HG03060 (cell line): ENCODE measurements at regions not wholly inside any gene's neighbourhood (a gene's known extent, or its start where the extent isn't known, plus 50 kb on each side); places are given as distances from the start of the nearest gene placed in this dataset.

Experiments
- ATAC-seq: cut with Tn5 transposase; IDR thresholded peaks from one replicate; pipeline ENCODE4 v1.9.1; 2021; ENCODE audit warnings: low read depth, moderate number of reproducible peaks; ENCODE audit not compliant: unreplicated experiment

DNA sequence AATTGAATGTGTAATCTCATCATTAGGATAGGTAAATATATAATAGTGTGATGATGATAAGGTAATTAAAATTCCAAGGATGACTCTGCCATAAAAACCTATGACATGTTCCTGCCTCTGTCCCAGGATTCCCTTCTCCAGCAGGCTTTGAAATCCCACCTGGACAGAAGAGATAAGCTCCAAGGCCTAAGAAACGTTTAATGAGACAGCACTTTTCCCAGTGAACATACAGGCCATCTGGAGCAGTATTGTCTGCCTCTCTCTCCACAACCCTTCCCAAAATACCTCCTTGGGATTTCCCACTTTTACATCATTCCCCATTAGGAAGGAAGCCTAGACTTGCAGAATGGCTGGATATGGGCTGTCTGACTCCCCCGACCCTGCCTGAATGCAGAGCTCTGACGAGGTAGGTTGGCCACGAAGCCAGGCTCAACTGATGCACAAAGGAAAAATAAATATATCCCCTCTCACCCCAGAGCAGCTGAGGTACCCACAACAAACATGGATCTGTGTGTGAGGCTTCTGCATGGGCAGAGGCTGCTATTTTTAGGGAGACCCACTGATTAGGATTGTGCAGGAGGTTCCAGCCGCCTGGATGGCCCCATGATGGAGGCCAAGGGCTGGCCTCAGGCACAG, 71.0 kb downstream of the TMPRSS5 start:
- no peak for ATAC-seq

DNA sequence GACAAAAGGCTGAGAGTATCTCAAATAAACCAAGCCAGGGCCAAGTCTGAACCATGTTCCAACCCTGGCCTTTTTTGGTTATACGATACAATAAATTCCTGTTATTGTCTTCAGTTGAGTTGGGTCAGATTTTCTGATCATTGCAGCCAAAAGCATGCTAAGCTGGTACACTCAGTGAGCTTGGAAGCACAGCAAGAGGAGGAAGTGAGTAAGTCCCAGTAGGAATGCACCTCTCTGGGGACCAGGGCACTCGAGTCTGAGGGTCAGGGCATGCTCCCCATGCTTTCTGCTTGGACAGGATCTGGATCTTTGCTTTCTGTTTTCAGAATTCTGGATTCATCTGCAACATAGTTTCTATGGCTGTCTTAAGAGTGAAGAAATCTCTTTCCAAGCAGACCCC, 73.1 kb downstream of the TMPRSS5 start:
- ATAC-seq, result no peak

DNA sequence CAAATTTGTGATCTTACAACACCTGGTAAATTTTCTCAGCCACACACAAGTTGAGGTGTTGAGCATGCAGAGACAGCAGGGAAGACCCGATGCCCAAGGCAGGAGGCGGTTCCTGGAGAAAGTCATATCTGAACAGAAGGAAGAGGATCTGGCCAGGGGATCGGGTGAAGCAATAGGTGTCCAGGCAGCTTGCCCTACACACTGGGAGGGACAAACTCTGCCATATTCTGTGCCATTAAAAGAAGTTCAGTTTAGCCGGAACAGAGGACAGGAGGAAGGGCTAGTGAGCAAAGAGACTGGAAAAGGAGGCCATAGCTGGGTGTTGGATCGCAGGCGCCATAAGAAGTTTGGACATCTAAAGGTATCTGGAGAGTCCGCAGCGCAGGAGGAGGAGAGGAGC, 76.5 kb downstream of the TMPRSS5 start:
- no peak for ATAC-seq

DNA sequence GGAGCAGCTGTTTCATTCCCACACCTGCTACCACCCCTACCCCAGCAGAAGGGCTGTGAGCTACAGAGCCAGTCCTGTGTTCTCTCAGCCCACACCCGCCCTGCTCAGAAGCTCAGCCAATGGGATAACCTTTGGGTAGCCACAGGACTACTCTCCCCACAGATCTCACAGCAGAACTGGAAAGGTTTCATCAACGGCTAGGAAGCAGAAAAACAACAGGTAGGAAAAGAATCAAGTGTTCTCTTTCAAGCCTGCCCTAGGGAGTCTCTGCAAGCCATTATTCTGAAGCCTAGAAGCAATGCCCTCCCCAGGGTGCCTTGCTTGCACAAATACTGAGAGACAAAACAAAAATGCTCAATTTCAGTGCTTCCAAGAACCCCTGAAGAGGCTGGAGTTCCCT, 77.2 kb downstream of the TMPRSS5 start:
- ATAC-seq, result no peak

- ATAC-seq, result no peak
Observed at GRCh38 chr11:113627946-113628345, 78.2 kb downstream of the TMPRSS5 start.

GRCh38 chr11:113627297-113627696, 78.8 kb downstream of the TMPRSS5 start:
- ATAC-seq, result no peak

- ATAC-seq, result no peak
Observed at GRCh38 chr11:113626736-113627135, 79.4 kb downstream of the TMPRSS5 start.

- no peak for ATAC-seq
Observed at GRCh38 chr11:113623114-113623513, 83.0 kb downstream of the TMPRSS5 start.

- ATAC-seq, result no peak
Observed at GRCh38 chr11:113618360-113618759, 87.7 kb downstream of the TMPRSS5 start.

GRCh38 chr11:113615773-113616172, 90.3 kb downstream of the TMPRSS5 start:
- ATAC-seq, result no peak

DNA sequence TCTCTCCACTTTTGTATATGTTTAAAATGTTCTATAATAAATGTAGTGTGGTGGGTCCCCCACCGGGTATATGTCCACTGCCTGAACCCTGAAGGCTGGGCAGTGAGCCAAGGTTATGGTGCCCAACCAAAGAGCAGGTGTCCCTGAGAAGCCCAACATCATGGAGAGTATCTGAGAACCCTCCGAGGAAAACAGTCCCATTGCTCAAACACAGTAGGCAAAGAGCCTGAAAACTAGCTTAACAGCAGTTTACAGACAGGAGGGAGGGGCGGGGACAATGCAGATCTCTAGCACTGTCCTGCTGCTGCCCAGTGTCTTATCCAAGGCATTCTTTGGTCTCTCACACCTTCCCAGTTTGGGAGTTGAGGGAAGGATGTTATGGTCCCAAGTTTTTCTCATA, 91.0 kb downstream of the TMPRSS5 start:
- no peak for ATAC-seq

GRCh38 chr11:113614097-113614496, 92.0 kb downstream of the TMPRSS5 start:
- no peak for ATAC-seq

DNA sequence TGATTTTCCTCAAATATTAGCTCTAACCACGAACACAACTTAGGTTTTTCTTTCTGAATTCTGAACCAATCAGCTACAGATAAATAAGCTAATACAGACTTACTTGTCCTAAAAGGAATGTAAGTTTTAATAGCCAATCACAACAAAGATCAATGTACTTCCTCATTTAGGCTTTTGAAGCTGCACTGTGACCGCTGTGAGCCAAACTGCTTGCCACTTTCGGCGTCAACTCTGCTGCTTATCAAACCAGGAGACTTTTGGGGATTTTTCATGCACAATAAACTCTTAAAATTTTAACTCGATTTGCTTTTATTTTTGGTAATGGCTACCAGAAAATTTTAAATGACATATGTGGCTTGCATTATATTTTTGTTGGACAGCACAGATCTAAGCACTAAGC, 92.5 kb downstream of the TMPRSS5 start:
- peak; percentile 55 for ATAC-seq

DNA sequence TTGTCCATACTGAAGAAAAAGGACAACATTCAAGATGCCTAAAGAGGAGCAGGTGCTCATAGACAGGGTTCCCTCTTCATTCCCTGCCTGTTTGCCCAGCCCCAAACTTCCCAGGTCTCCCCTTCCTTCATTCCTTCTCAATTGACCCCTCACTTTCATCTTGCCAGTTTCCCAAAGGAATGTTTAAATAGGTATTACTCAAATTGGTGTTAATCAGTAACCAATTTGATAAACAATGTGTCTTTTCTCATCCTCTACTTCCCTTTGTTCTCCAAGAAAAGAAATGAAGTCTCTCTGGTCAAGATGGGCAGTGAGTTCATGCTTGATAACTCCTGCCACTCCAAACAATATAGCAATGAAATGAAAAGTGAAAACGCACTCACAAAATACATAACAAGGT, 101.9 kb downstream of the TMPRSS5 start:
- ATAC-seq, result no peak

- ATAC-seq, result no peak
Observed at GRCh38 chr11:113603277-113604059, 102.6 kb downstream of the TMPRSS5 start.

GRCh38 chr11:113602483-113602882, 103.6 kb downstream of the TMPRSS5 start:
- ATAC-seq, result no peak

- ATAC-seq, result no peak
Observed at GRCh38 chr11:113596658-113597057, 109.5 kb downstream of the TMPRSS5 start.

- no peak for ATAC-seq
Observed at GRCh38 chr11:113595810-113596594, 110.1 kb downstream of the TMPRSS5 start.

DNA sequence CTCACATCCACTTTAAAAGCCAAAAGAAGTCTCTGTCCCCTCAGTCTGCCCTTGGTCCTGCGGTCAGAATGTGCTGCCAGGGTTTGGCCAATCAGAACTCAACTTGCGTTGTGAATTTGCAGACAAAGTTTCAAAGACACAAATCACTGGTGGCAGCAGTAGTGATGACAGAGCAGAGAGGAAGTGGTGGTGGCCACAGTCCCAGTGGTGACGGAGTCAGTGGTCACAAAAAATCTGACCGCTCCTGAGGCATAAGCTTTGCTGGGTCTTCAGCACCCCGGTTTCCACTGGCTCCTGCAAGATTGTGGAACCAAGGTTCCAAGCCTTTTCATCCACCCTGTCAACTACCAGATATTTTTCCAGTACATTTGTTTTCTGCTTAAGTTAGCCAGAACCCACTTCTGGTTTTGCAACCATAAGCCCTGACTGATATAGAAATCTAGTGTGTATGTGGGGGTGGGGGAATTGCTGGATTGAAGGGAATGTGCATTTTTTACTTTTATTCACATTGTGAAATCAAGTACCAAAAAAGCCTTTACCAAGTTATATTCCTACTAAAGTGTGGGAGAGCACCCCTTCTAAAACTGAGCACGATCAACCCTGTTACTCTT, 112.3 kb downstream of the TMPRSS5 start:
- ATAC-seq, result peak; percentile 66

GRCh38 chr11:113591117-113591516, 115.0 kb downstream of the TMPRSS5 start:
- ATAC-seq, result no peak

DNA sequence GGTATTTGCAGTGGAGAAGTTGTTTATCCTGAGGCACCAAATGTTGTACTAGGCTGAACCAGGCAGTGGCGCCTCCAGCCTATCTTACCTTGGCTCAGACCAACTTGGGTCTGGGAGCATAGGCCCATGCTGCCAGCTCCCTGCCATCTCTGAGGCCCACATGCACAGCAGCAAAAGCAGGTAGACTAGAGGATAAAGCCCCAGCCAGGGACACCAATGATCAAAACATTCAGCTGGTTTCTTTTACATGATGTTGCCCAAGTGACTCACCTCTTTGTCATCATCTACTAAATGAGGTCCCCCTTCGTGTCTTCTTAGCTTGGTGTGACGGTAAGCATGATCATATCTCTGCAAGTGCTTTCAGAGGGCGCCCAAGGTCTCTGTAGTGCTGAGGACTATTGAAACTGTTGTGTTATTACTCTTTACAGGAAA, 112.1 kb upstream of the DRD2 start:
- peak; percentile 90 for ATAC-seq
